H9 (cell line): ENCODE measurements at regions not wholly inside any gene's neighbourhood (a gene's known extent, or its start where the extent isn't known, plus 50 kb on each side); places are given as distances from the start of the nearest gene placed in this dataset.
"Not testable (repeated sequence)": the region's sequence is repeated elsewhere in the genome, so short reads cannot be mapped to it uniquely, and the experiment has no call there.

Experiments
- DNase-seq: peaks from one replicate; pipeline ENCODE4 v3.0.0-alpha.2; 2017
- H2AFZ ChIP-seq: one replicate; pipeline ENCODE4 v1.6.1; 2013; ENCODE audit warnings: mild to moderate bottlenecking, low read length, control low read depth, moderate library complexity
- H2AK5ac ChIP-seq: 2 replicates; pipeline ENCODE4 v1.6.1; 2013; ENCODE audit warnings: low read length, control low read depth, mixed read lengths; ENCODE audit not compliant: insufficient read length
- H2BK120ac ChIP-seq: one replicate; pipeline ENCODE4 v1.6.1; 2013; ENCODE audit warnings: low read depth, mild to moderate bottlenecking, low read length, control low read depth, inconsistent platforms; ENCODE audit not compliant: poor library complexity, severe bottlenecking
- H2BK12ac ChIP-seq: 2 replicates; pipeline ENCODE4 v1.6.1; 2013; ENCODE audit warnings: low read length, control low read depth, mixed read lengths, low read depth; ENCODE audit not compliant: insufficient read length
- H2BK15ac ChIP-seq: 2 replicates; pipeline ENCODE4 v1.6.1; 2013; ENCODE audit warnings: low read depth, low read length, control low read depth
- H2BK20ac ChIP-seq: one replicate; pipeline ENCODE4 v1.6.1; 2013; ENCODE audit warnings: low read depth, mild to moderate bottlenecking, low read length, control low read depth, inconsistent platforms; ENCODE audit not compliant: poor library complexity, severe bottlenecking
- H2BK5ac ChIP-seq: 2 replicates; pipeline ENCODE4 v1.6.1; 2013; ENCODE audit warnings: low read length, control low read depth, mixed read lengths; ENCODE audit not compliant: insufficient read length
- H3K14ac ChIP-seq: 2 replicates; pipeline ENCODE4 v1.6.1; 2013; ENCODE audit warnings: low read length, control low read depth; ENCODE audit not compliant: insufficient read depth
- H3K18ac ChIP-seq: 2 replicates; pipeline ENCODE4 v1.6.1; 2013; ENCODE audit warnings: low read depth, mild to moderate bottlenecking, mixed read lengths, low read length, control low read depth; ENCODE audit not compliant: insufficient read length
- H3K23ac ChIP-seq: 2 replicates; pipeline ENCODE4 v1.6.1; 2013; ENCODE audit warnings: low read length, control low read depth, mixed read lengths, low read depth; ENCODE audit not compliant: insufficient read length
- H3K23me2 ChIP-seq: 2 replicates; pipeline ENCODE4 v1.6.1; 2013; ENCODE audit warnings: low read depth, mild to moderate bottlenecking, mixed read lengths, low read length, control low read depth; ENCODE audit not compliant: insufficient read length, poor library complexity, severe bottlenecking
- H3K27ac ChIP-seq: 2 replicates; pipeline ENCODE4 v1.5.1; 2013; ENCODE audit warnings: low read length, control low read depth, mixed read lengths, low read depth; ENCODE audit not compliant: insufficient read length
- H3K27me3 ChIP-seq: 2 replicates; pipeline ENCODE4 v1.6.1; 2013; ENCODE audit warnings: low read length, control low read depth, inconsistent platforms; ENCODE audit not compliant: insufficient read depth
- H3K4ac ChIP-seq: 2 replicates; pipeline ENCODE4 v1.6.1; 2013; ENCODE audit warnings: low read depth, mild to moderate bottlenecking, control low read depth, inconsistent platforms, low read length, moderate library complexity
- H3K4me1 ChIP-seq: 2 replicates; pipeline ENCODE4 v1.6.1; 2013; ENCODE audit warnings: low read length, control low read depth, inconsistent platforms; ENCODE audit not compliant: insufficient read depth
- H3K4me2 ChIP-seq: 2 replicates; pipeline ENCODE4 v1.6.1; 2013; ENCODE audit warnings: low read length, control low read depth, mixed read lengths; ENCODE audit not compliant: insufficient read length, insufficient read depth
- H3K56ac ChIP-seq: 2 replicates; pipeline ENCODE4 v1.6.1; 2013; ENCODE audit warnings: low read depth, mild to moderate bottlenecking, mixed read lengths, low read length, control low read depth; ENCODE audit not compliant: insufficient read length
- H3K79me1 ChIP-seq: 2 replicates; pipeline ENCODE4 v1.6.1; 2013; ENCODE audit warnings: low read depth, mild to moderate bottlenecking, moderate library complexity, low read length, control low read depth, inconsistent platforms; ENCODE audit not compliant: insufficient read depth, poor library complexity, severe bottlenecking
- H3K79me2 ChIP-seq: 2 replicates; pipeline ENCODE4 v1.6.1; 2013; ENCODE audit warnings: low read length, control low read depth, inconsistent platforms; ENCODE audit not compliant: insufficient read depth
- H3K9ac ChIP-seq: 2 replicates; pipeline ENCODE4 v1.6.1; 2013; ENCODE audit warnings: low read length, control low read depth, mixed read lengths; ENCODE audit not compliant: insufficient read length; ENCODE audit errors: extremely low read depth
- H3K9me3 ChIP-seq: one replicate; pipeline ENCODE4 v1.6.1; 2013; ENCODE audit warnings: low read depth, low read length, inconsistent platforms; ENCODE audit not compliant: control insufficient read depth
- H3T11ph ChIP-seq: one replicate; pipeline ENCODE4 v1.6.1; 2013; ENCODE audit warnings: mild to moderate bottlenecking, low read length, control low read depth, inconsistent platforms
- H4K20me1 ChIP-seq: one replicate; pipeline ENCODE4 v1.6.1; 2013; ENCODE audit not compliant: control insufficient read depth, insufficient read length, insufficient read depth
- H4K5ac ChIP-seq: 2 replicates; pipeline ENCODE4 v1.6.1; 2013; ENCODE audit warnings: low read depth, mild to moderate bottlenecking, mixed read lengths, low read length, control low read depth; ENCODE audit not compliant: insufficient read length
- H4K8ac ChIP-seq: replicated peaks from 2 replicates; pipeline ENCODE4 v1.6.1; 2013; ENCODE audit warnings: low read length, control low read depth, mixed read lengths, low read depth; ENCODE audit not compliant: insufficient read length
- H4K91ac ChIP-seq: 2 replicates; pipeline ENCODE4 v1.6.1; 2013; ENCODE audit warnings: low read depth, mild to moderate bottlenecking, moderate library complexity, mixed read lengths, low read length, control low read depth; ENCODE audit not compliant: insufficient read length
- H3K27ac Mint-ChIP-seq, 3 experiments: 2 replicates in 2 of 3; 3 replicates in 1 of 3; pipeline ENCODE4 v1.8.0; 2020 to 2021; ENCODE audit warnings: mixed read lengths in 3 of 3, mild to moderate bottlenecking in 1 of 3, moderate library complexity in 1 of 3
- H3K27me3 Mint-ChIP-seq: 2 replicates; pipeline ENCODE4 v1.8.0; 2021; ENCODE audit warnings: low read depth, mild to moderate bottlenecking, moderate library complexity, mixed read lengths
- H3K36me3 Mint-ChIP-seq, 3 experiments: 2 replicates in 2 of 3; 3 replicates in 1 of 3; pipeline ENCODE4 v1.8.0; 2020 to 2021; ENCODE audit warnings: low read depth in 3 of 3, mixed read lengths in 3 of 3; ENCODE audit not compliant: insufficient read depth in 1 of 3
- H3K4me1 Mint-ChIP-seq, 2 experiments: 2 replicates each; pipeline ENCODE4 v1.8.0; 2020; ENCODE audit warnings: mixed read lengths in 2 of 2
- H3K4me3 Mint-ChIP-seq, 2 experiments: 2 replicates in 1 of 2; 3 replicates in 1 of 2; pipeline ENCODE4 v1.8.0; 2020 to 2021; ENCODE audit warnings: mild to moderate bottlenecking in 2 of 2, mixed read lengths in 2 of 2, moderate library complexity in 1 of 2
- H3K9me3 Mint-ChIP-seq, 2 experiments: 2 replicates in 1 of 2; 3 replicates in 1 of 2; pipeline ENCODE4 v1.8.0; 2020; ENCODE audit warnings: mild to moderate bottlenecking in 2 of 2, mixed read lengths in 2 of 2, moderate library complexity in 1 of 2
- CTCF ChIP-seq: fragments of 200-600 bp; sonication (generic); conservative IDR thresholded peaks from 3 replicates; pipeline ENCODE4 v1.8.0; 2021; ENCODE audit warnings: antibody characterized with exemption, mild to moderate bottlenecking
- WGBS: extraction: QIAGEN DNeasy Blood & Tissue Kit; methylation state at CpG from one replicate; pipeline ENCODE4 v1.1.7; 2013; ENCODE audit warnings: missing lambda C conversion rate, low lambda C conversion rate, mixed read lengths; ENCODE audit not compliant: insufficient read length; ENCODE audit errors: extremely low coverage; 5-methylcytosine and 5-hydroxymethylcytosine counted together

- WGBS, result no CpG with 5 or more reads among the region's 7 CpGs
- Histone ChIP-seq H3K23me2 (no peaks in the 10 kb centered on the region), H2AFZ (no peak overlapping the region), H3K9ac (no peak overlapping the region), H3K18ac (no peak overlapping the region), H4K20me1 (no peaks in the 10 kb centered on the region), H3K27ac (no peak overlapping the region), H2BK120ac (no peak overlapping the region), H3K9me3 (peaks cover 59% of the 10 kb centered on the region), H3K56ac (no peak overlapping the region), H2BK5ac (no peak overlapping the region), H2BK15ac (no peak overlapping the region), H2AK5ac (no peak overlapping the region), H3K79me2 (no peaks in the 10 kb centered on the region), H2BK12ac (no peak overlapping the region), H2BK20ac (no peak overlapping the region), H3K4me1 (no peaks in the 10 kb centered on the region), H4K8ac (no peak overlapping the region), H3K79me1 (no peaks in the 10 kb centered on the region), H3T11ph (no peak overlapping the region), H3K4me2 (no peak overlapping the region), H4K91ac (no peak overlapping the region), H3K27me3 (no peaks in the 10 kb centered on the region), H3K4ac (no peak overlapping the region), H3K14ac (no peak overlapping the region), H4K5ac (no peak overlapping the region), H3K23ac (no peak overlapping the region)
- Mint-ChIP-seq H3K36me3 (peaks cover 4 to 14% (median 13%) of the 10 kb centered on the region in 3 experiments; a peak in 6 of 7 replicates), H3K9me3 (peaks cover 75 to 79% of the 10 kb centered on the region in 2 experiments), H3K27ac (no peak overlapping the region), H3K27me3 (no peaks in the 10 kb centered on the region), H3K4me1 (no peaks in the 10 kb centered on the region), H3K4me3 (no peak overlapping the region)
- no peak for TF ChIP-seq CTCF
- DNase-seq, result no peak
These were observed 57.8 kb upstream of the ANKRD30A start for GRCh38 chr10:37067576-37067975.

- not testable (repeated sequence) for H3K9ac ChIP-seq
These were observed 63.1 kb upstream of the ANKRD30A start for GRCh38 chr10:37062296-37062695.

More at GRCh38 chr10:37062296-37062695, 63.1 kb upstream of the ANKRD30A start:
- no CpG with 5 or more reads among the region's 16 CpGs for WGBS
- not testable (repeated sequence) for H3K56ac ChIP-seq, H2BK120ac ChIP-seq, H3K18ac ChIP-seq, H2BK20ac ChIP-seq, H2BK5ac ChIP-seq, H4K20me1 ChIP-seq, H3K4me1 ChIP-seq, H3K79me2 ChIP-seq, H3K79me1 ChIP-seq, H3T11ph ChIP-seq, H3K4me3 Mint-ChIP-seq, H3K23ac ChIP-seq, H3K23me2 ChIP-seq, H4K5ac ChIP-seq, H2AK5ac ChIP-seq, H3K4me1 Mint-ChIP-seq, H3K27me3 ChIP-seq, H4K8ac ChIP-seq, H3K14ac ChIP-seq, H3K27ac ChIP-seq, H3K4ac ChIP-seq, DNase-seq, H2BK15ac ChIP-seq, H3K27me3 Mint-ChIP-seq, H2AFZ ChIP-seq, H4K91ac ChIP-seq, H3K4me2 ChIP-seq, H3K27ac Mint-ChIP-seq, H2BK12ac ChIP-seq
- Mint-ChIP-seq H3K9me3 (peaks cover 80 to 84% of the 10 kb centered on the region in 2 experiments), H3K36me3 (peaks cover 4 to 29% (median 13%) of the 10 kb centered on the region in 3 experiments; a peak in 6 of 7 replicates)
- H3K9me3 ChIP-seq, result peaks cover 70% of the 10 kb centered on the region
